Left renal cortex interstitium (tissue), 4 donors: ENCODE measurements at regions not wholly inside any gene's neighbourhood (a gene's known extent, or its start where the extent isn't known, plus 50 kb on each side); places are given as distances from the start of the nearest gene placed in this dataset.
"Not testable (repeated sequence)": the region's sequence is repeated elsewhere in the genome, so short reads cannot be mapped to it uniquely, and the experiment has no call there.

Source experiments
- DNase-seq, 4 donors: peaks; one replicate each; pipeline ENCODE4 v3.0.0-alpha.2; 2013; ENCODE audit warnings: low read depth in 4 of 4, low spot score in 2 of 4, missing footprints in 1 of 4

DNA sequence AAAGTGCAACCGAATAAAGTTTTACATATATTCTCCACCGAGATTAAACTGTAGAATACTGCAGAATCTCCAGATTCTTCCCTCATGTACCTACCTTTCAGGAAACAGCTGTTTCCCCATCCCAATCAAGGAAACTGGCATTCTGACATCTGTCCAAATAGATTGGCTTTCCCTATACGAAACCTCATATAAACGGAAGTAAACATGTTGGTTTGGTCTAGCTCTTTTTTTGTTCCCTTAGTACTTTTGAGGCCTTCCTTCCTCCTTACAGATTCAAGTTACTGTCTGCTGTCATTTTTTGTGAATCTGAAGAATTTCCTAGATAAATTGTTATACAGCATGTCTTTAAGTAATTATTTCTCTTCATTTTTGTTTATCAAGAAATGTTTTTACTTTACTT, 554.6 kb downstream of the RPIA start:
- DNase-seq, result not testable (repeated sequence)

- not testable (repeated sequence) for DNase-seq
Observed at GRCh38 chr2:89246620-89247019, 555.1 kb downstream of the RPIA start.

- not testable (repeated sequence) for DNase-seq
Observed at GRCh38 chr2:89255013-89255412, 563.5 kb downstream of the RPIA start.

- not testable (repeated sequence) for DNase-seq
Observed at GRCh38 chr2:89273443-89273842, 582.0 kb downstream of the RPIA start.

DNA sequence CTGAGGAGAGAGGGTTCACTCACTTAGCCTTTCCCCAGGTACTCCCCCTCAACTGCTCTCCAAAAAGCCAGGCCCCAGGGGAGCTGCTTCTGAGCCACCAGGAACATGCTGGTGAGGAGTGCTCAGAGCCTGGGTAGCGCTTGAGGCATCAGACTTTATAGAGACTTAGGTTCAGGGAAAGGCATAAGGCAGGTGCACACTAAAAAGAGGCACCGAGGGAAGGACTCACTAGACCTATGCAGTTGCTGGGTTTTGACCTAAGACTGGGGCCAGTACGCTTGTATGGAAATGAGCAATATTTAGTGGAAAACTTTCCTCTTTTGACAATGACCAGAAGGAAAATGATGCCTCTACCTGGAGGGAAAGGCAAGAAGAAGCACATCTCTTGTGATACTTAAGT, 589.1 kb downstream of the RPIA start:
- DNase-seq, result not testable (repeated sequence)

GRCh38 chr2:89286448-89287080, 595.1 kb downstream of the RPIA start:
- not testable (repeated sequence) for DNase-seq

DNA sequence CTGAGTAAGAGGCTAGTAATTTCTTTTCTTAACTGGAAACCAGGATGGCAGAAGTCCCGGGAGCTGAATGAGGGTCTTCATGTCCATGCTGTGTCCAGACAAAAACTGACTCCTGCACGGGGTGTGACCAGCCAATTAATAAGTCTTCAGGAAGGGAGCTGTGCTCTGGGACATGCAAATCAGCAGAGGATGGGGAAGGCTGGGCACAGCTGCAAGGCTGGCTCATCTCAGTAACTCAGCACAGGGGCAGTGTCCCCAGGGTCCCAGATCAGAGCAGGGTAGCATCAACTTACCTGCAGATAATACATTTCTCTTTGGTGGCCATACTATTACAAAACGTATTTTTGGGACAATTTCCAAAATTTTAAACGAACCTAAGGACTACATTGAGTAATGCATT, 595.6 kb downstream of the RPIA start:
- DNase-seq, result not testable (repeated sequence)

- not testable (repeated sequence) for DNase-seq
Observed at GRCh38 chr2:89291717-89292298, 600.3 kb downstream of the RPIA start.

- DNase-seq, result not testable (repeated sequence)
Observed at GRCh38 chr2:89293399-89293798, 601.9 kb downstream of the RPIA start.

- DNase-seq, result not testable (repeated sequence)
Observed at GRCh38 chr2:89294335-89294734, 602.9 kb downstream of the RPIA start.

DNA sequence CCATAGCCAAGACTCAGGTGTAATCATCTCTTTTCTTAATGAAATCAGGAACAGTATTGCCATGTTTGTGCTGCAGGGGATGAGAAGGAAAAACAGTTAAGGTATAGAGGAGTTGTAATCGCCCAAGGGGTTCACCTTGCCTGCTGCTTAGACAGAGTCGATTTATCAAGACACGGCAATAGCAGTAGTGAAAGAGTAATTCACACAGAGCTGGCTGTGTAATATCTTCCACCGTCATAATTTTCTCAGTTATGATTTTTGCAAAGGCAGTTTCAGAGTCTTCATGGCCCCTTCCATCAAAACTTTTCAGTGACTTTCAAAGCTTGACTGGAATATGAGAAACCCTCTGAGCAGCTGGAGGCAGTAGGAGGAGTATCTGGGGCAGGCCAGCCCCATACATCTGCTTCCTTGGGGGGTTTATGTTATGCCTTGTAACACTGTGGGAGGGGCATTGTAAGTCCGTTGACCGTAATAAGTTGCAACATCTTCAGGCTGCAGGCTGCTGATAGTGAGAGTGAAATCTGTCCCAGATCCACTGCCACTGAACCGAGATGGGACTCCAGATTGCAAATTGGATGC, 605.4 kb downstream of the RPIA start:
- DNase-seq, result not testable (repeated sequence)

- DNase-seq, result not testable (repeated sequence)
Observed at GRCh38 chr2:89299196-89299595, 607.7 kb downstream of the RPIA start.

- DNase-seq, result not testable (repeated sequence)
Observed at GRCh38 chr2:89305623-89306022, 614.1 kb downstream of the RPIA start.

GRCh38 chr2:89306869-89307637, 615.6 kb downstream of the RPIA start:
- not testable (repeated sequence) for DNase-seq

GRCh38 chr2:89318990-89319389, 627.5 kb downstream of the RPIA start:
- not testable (repeated sequence) for DNase-seq

GRCh38 chr2:89325894-89326293, 634.4 kb downstream of the RPIA start:
- not testable (repeated sequence) for DNase-seq

DNA sequence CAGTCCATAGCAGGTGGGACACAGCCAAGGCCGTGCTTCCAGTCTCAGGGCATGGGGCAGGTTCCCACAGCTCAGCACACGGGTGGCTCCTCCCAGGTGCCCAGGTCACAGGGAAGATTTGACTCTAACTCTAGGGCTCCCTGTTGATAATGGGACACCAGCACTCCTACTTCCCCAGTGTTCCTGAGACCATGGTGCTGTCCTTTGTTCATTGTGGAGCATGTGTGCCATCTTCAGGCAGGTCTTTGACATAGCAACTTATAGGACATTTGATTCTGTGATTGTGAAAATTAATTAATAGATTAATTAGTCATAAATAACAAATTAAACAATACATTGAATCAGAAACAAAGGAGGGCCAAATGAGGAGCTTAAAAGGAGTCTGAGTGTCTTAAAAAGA, 635.0 kb downstream of the RPIA start:
- not testable (repeated sequence) for DNase-seq

- not testable (repeated sequence) for DNase-seq
Observed at GRCh38 chr2:89328790-89329189, 637.3 kb downstream of the RPIA start.
